ENCODE measurements at regions not wholly inside any gene's neighbourhood (a gene's known extent, or its start where the extent isn't known, plus 50 kb on each side); places are given as distances from the start of the nearest gene placed in this dataset.

GRCh38 chr7:46759711-46760480 lies 822.0 kb downstream of the TNS3 start:
- Histone ChIP-seq H3K27me3 (no peaks in the 10 kb centered on the region), H3K4me1 (no peaks in the 10 kb centered on the region), H3K4me3 (no peak overlapping the region), H3K27ac (no peak overlapping the region), H3K36me3 (ENCODE audit: low read depth, missing control alignments) (no peaks in the 10 kb centered on the region), H3K9me3 (no peaks in the 10 kb centered on the region)
- intact Hi-C loops (cut with DNase I; ENCODE audit: low total_unique reads): no loop called here
- WGBS, 2 donors: 90 to 93% methylated on average over 7 of the region's 7 CpGs
- TF ChIP-seq POLR2A (IDR thresholded peaks at IDR 0.05) (no peak), CTCF (IDR thresholded peaks at IDR 0.05) (no peak)
- no peak for DNase-seq

- no peaks in the 10 kb centered on the region for H3K27me3 ChIP-seq
- H3K36me3 ChIP-seq (ENCODE audit: low read depth, missing control alignments): no peaks in the 10 kb centered on the region
- no peaks in the 10 kb centered on the region for H3K4me1 ChIP-seq
- TF ChIP-seq CTCF (IDR thresholded peaks at IDR 0.05): no peak
- no peak for TF ChIP-seq POLR2A (IDR thresholded peaks at IDR 0.05)
- H3K4me3 ChIP-seq: no peak overlapping the region
- WGBS, 2 donors: 88 to 90% methylated on average over 4 of the region's 4 CpGs
- no peaks in the 10 kb centered on the region for H3K9me3 ChIP-seq
- intact Hi-C loops (cut with DNase I; ENCODE audit: low total_unique reads): no loop called here
- H3K27ac ChIP-seq: no peak overlapping the region
- no peak for DNase-seq
Measured at GRCh38 chr7:46756996-46757395, 824.9 kb downstream of the TNS3 start.

- WGBS, 2 donors: 94% methylated on average over 1 of the region's 1 CpG
Measured at GRCh38 chr7:46756256-46756655, 825.7 kb downstream of the TNS3 start.

GRCh38 chr7:46755120-46756034 lies 826.5 kb downstream of the TNS3 start:
- no peaks in the 10 kb centered on the region for H3K36me3 ChIP-seq (ENCODE audit: low read depth, missing control alignments)
- no peak for DNase-seq
- no peaks in the 10 kb centered on the region for H3K9me3 ChIP-seq
- no peaks in the 10 kb centered on the region for H3K27me3 ChIP-seq
- no peak overlapping the region for H3K4me3 ChIP-seq
- intact Hi-C loops (cut with DNase I; ENCODE audit: low total_unique reads): no loop called here
- H3K27ac ChIP-seq: no peak overlapping the region
- no peak for TF ChIP-seq POLR2A (IDR thresholded peaks at IDR 0.05)
- TF ChIP-seq CTCF (IDR thresholded peaks at IDR 0.05): no peak
- H3K4me1 ChIP-seq: no peaks in the 10 kb centered on the region
- 81 to 85% methylated on average over 5 of the region's 5 CpGs for WGBS, 2 donors

More at GRCh38 chr7:46756256-46756655, 825.7 kb downstream of the TNS3 start:
- DNase-seq: no peak
- intact Hi-C loops (cut with DNase I; ENCODE audit: low total_unique reads): no loop called here
- Histone ChIP-seq H3K36me3 (ENCODE audit: low read depth, missing control alignments) (no peaks in the 10 kb centered on the region), H3K27ac (no peak overlapping the region), H3K4me1 (no peaks in the 10 kb centered on the region), H3K9me3 (no peaks in the 10 kb centered on the region), H3K4me3 (no peak overlapping the region), H3K27me3 (no peaks in the 10 kb centered on the region)
- TF ChIP-seq POLR2A (IDR thresholded peaks at IDR 0.05) (no peak), CTCF (IDR thresholded peaks at IDR 0.05) (no peak)
